Activated CD8-positive, alpha-beta T cell treated with anti-CD3 and anti-CD28 coated beads, Interleukin-2, amount 10 ng/mL, durations not matched to agents 7 days and 5 days (primary cell): ENCODE measurements at regions not wholly inside any gene's neighbourhood (a gene's known extent, or its start where the extent isn't known, plus 50 kb on each side); places are given as distances from the start of the nearest gene placed in this dataset.
A peak's percentile ranks its signal among the peaks of the same experiment; 100 is the strongest.

Experiments used
- ATAC-seq: fragments of 150-1000 bp; cut with Tn5 transposase; one replicate; pipeline ENCODE4 v1.10.0; 2021; ENCODE audit warnings: moderate library complexity
- CTCF ChIA-PET: fragments of 350-600 bp; sonication (Branson Sonifier 250); formaldehyde crosslinking; loops from one replicate; lab custom pipeline; 2021; ENCODE audit warnings: antibody characterized with exemption; lab: Charles Lee
- POLR2A ChIA-PET: fragments of 350-600 bp; sonication (Branson Sonifier 250); formaldehyde crosslinking; loops from one replicate; lab custom pipeline; 2021; ENCODE audit warnings: antibody characterized with exemption; lab: Charles Lee
- DNase-seq: peaks from one replicate; pipeline ENCODE4 v3.0.0-alpha.2; 2020
- H3K27ac Mint-ChIP-seq: one replicate; pipeline ENCODE4 v1.8.0; 2021; ENCODE audit warnings: mild to moderate bottlenecking, mixed read lengths
- H3K27me3 Mint-ChIP-seq: one replicate; pipeline ENCODE4 v1.8.0; 2021; ENCODE audit warnings: low read depth, mixed read lengths
- H3K36me3 Mint-ChIP-seq: one replicate; pipeline ENCODE4 v1.8.0; 2021; ENCODE audit warnings: low read depth, mixed read lengths
- H3K4me1 Mint-ChIP-seq: one replicate; pipeline ENCODE4 v1.8.0; 2021; ENCODE audit warnings: low read depth, mixed read lengths
- H3K4me3 Mint-ChIP-seq: one replicate; pipeline ENCODE4 v1.8.0; 2021; ENCODE audit warnings: mild to moderate bottlenecking, mixed read lengths
- H3K9me3 Mint-ChIP-seq: one replicate; pipeline ENCODE4 v1.8.0; 2022; ENCODE audit warnings: mixed read lengths; ENCODE audit not compliant: insufficient read depth

- ATAC-seq (no peak), DNase-seq (no peak)
- no peaks in the 10 kb centered on the region for H3K9me3 Mint-ChIP-seq
- CTCF ChIA-PET, result interaction anchor here (1.4 to 1.8 kb wide), 2 partner anchors 37 to 73 kb away, joined by 4 to 9 read pairs; no protein-coding TSS in a partner anchor
- H3K27me3 Mint-ChIP-seq, result peaks cover 10% of the 10 kb centered on the region
- POLR2A ChIA-PET, result no interaction called here
- no peak overlapping the region for H3K27ac Mint-ChIP-seq
- H3K36me3 Mint-ChIP-seq, result no peaks in the 10 kb centered on the region
- H3K4me1 Mint-ChIP-seq, result peaks cover 2% of the 10 kb centered on the region
- H3K4me3 Mint-ChIP-seq, result no peak overlapping the region
Observed at GRCh38 chr15:57824186-57824585, 117.7 kb downstream of the POLR2M start.

GRCh38 chr15:57827021-57827420, 120.5 kb downstream of the POLR2M start:
- ATAC-seq (no peak), DNase-seq (no peak)
- ChIA-PET CTCF (no interaction called here), POLR2A (no interaction called here)
- Mint-ChIP-seq H3K4me3 (no peak overlapping the region), H3K9me3 (no peaks in the 10 kb centered on the region), H3K36me3 (no peaks in the 10 kb centered on the region), H3K27me3 (peaks cover 4% of the 10 kb centered on the region), H3K27ac (no peak overlapping the region), H3K4me1 (peaks cover 2% of the 10 kb centered on the region)

- Mint-ChIP-seq H3K27me3 (peaks cover 7% of the 10 kb centered on the region), H3K4me3 (no peak overlapping the region), H3K9me3 (no peaks in the 10 kb centered on the region), H3K4me1 (peaks cover 2% of the 10 kb centered on the region), H3K36me3 (no peaks in the 10 kb centered on the region), H3K27ac (no peak overlapping the region)
- POLR2A ChIA-PET, result no interaction called here
- CTCF ChIA-PET, result no interaction called here
- ATAC-seq (no peak), DNase-seq (no peak)
Observed at GRCh38 chr15:57827971-57828370, 121.5 kb downstream of the POLR2M start.

- Mint-ChIP-seq H3K4me3 (no peak overlapping the region), H3K27ac (no peak overlapping the region), H3K4me1 (no peaks in the 10 kb centered on the region), H3K9me3 (peaks cover 4% of the 10 kb centered on the region), H3K27me3 (peaks cover 14% of the 10 kb centered on the region), H3K36me3 (no peaks in the 10 kb centered on the region)
- ATAC-seq (no peak), DNase-seq (no peak)
- POLR2A ChIA-PET, result no interaction called here
- CTCF ChIA-PET, result interaction anchor here (1.2 kb wide), 1 partner anchor 28 kb away, joined by 4 read pairs; no protein-coding TSS in a partner anchor
Observed at GRCh38 chr15:57832183-57832582, 125.7 kb downstream of the POLR2M start.

- Mint-ChIP-seq H3K36me3 (no peaks in the 10 kb centered on the region), H3K27ac (no peak overlapping the region), H3K4me3 (no peak overlapping the region), H3K4me1 (no peaks in the 10 kb centered on the region), H3K27me3 (peaks cover 17% of the 10 kb centered on the region), H3K9me3 (peaks cover 4% of the 10 kb centered on the region)
- ATAC-seq (no peak), DNase-seq (no peak)
- CTCF ChIA-PET, result no interaction called here
- POLR2A ChIA-PET, result no interaction called here
Observed at GRCh38 chr15:57835119-57835518, 128.6 kb downstream of the POLR2M start.

- no peaks in the 10 kb centered on the region for H3K9me3 Mint-ChIP-seq
- H3K27ac Mint-ChIP-seq, result no peak overlapping the region
- no peaks in the 10 kb centered on the region for H3K4me1 Mint-ChIP-seq
- no peaks in the 10 kb centered on the region for H3K36me3 Mint-ChIP-seq
- H3K4me3 Mint-ChIP-seq, result no peak overlapping the region
- POLR2A ChIA-PET, result no interaction called here
- ATAC-seq (no peak), DNase-seq (no peak)
- CTCF ChIA-PET, result interaction anchor here (2.4 to 2.7 kb wide), 2 partner anchors 11 to 98 kb away, joined by 8 to 16 read pairs; no protein-coding TSS in a partner anchor
- H3K27me3 Mint-ChIP-seq, result peaks cover 11% of the 10 kb centered on the region
Observed at GRCh38 chr15:57849317-57849716, 142.8 kb downstream of the POLR2M start.

- no peak overlapping the region for H3K4me3 Mint-ChIP-seq
- peaks cover 23% of the 10 kb centered on the region for H3K27me3 Mint-ChIP-seq
- no peak for ATAC-seq
- H3K9me3 Mint-ChIP-seq, result no peaks in the 10 kb centered on the region
- no peaks in the 10 kb centered on the region for H3K36me3 Mint-ChIP-seq
- ChIA-PET CTCF (no interaction called here), POLR2A (no interaction called here)
- no peak overlapping the region for H3K27ac Mint-ChIP-seq
- no peaks in the 10 kb centered on the region for H3K4me1 Mint-ChIP-seq
- DNase-seq, result no peak
Observed at GRCh38 chr15:57854531-57854930, 148.0 kb downstream of the POLR2M start.

GRCh38 chr15:57857871-57858270, 151.4 kb downstream of the POLR2M start:
- no peaks in the 10 kb centered on the region for H3K9me3 Mint-ChIP-seq
- DNase-seq (no peak), ATAC-seq (no peak)
- no peaks in the 10 kb centered on the region for H3K4me1 Mint-ChIP-seq
- CTCF ChIA-PET, result interaction anchor here (1.2 to 9.9 kb wide), 3 partner anchors 108 to 297 kb away, joined by 3 to 210 read pairs (median 33); no protein-coding TSS in a partner anchor
- no peak overlapping the region for H3K4me3 Mint-ChIP-seq
- H3K36me3 Mint-ChIP-seq, result no peaks in the 10 kb centered on the region
- H3K27me3 Mint-ChIP-seq, result peaks cover 36% of the 10 kb centered on the region
- POLR2A ChIA-PET, result no interaction called here
- H3K27ac Mint-ChIP-seq, result no peak overlapping the region

GRCh38 chr15:57859130-57859685, 152.7 kb downstream of the POLR2M start:
- H3K4me3 Mint-ChIP-seq, result no peak overlapping the region
- DNase-seq (no peak), ATAC-seq (no peak)
- H3K4me1 Mint-ChIP-seq, result no peaks in the 10 kb centered on the region
- H3K27ac Mint-ChIP-seq, result no peak overlapping the region
- ChIA-PET CTCF (interaction anchor here (0.7 to 9.9 kb wide), 19 partner anchors 10 to 298 kb away, joined by 3 to 210 read pairs (median 9); no protein-coding TSS in a partner anchor), POLR2A (interaction anchor here (0.6 to 0.7 kb wide), 2 partner anchors 24 to 1148 kb away, joined by 5 read pairs; no protein-coding TSS in a partner anchor)
- peaks cover 35% of the 10 kb centered on the region for H3K27me3 Mint-ChIP-seq
- no peaks in the 10 kb centered on the region for H3K36me3 Mint-ChIP-seq
- H3K9me3 Mint-ChIP-seq, result no peaks in the 10 kb centered on the region

GRCh38 chr15:57861034-57861638, 154.6 kb downstream of the POLR2M start:
- CTCF ChIA-PET, result interaction anchor here (0.6 to 9.9 kb wide), 38 partner anchors 9 to 323 kb away, joined by 3 to 210 read pairs (median 6); partner anchors contain the start of gene POLR2M
- no peak overlapping the region for H3K4me3 Mint-ChIP-seq
- H3K9me3 Mint-ChIP-seq, result no peaks in the 10 kb centered on the region
- H3K4me1 Mint-ChIP-seq, result no peaks in the 10 kb centered on the region
- DNase-seq (peak; percentile 61), ATAC-seq (no peak)
- no peak overlapping the region for H3K27ac Mint-ChIP-seq
- H3K36me3 Mint-ChIP-seq, result no peaks in the 10 kb centered on the region
- peaks cover 33% of the 10 kb centered on the region for H3K27me3 Mint-ChIP-seq
- POLR2A ChIA-PET, result interaction anchor here (1.0 kb wide), 1 partner anchor 154 kb away, joined by 3 read pairs; the partner anchor contains the start of gene POLR2M

- CTCF ChIA-PET, result interaction anchor here (0.7 to 9.9 kb wide), 28 partner anchors 9 to 499 kb away, joined by 3 to 210 read pairs (median 8); no protein-coding TSS in a partner anchor
- H3K27me3 Mint-ChIP-seq, result peaks cover 33% of the 10 kb centered on the region
- ATAC-seq, result no peak
Observed at GRCh38 chr15:57861815-57862586, 155.5 kb downstream of the POLR2M start.

More at GRCh38 chr15:57861815-57862586, 155.5 kb downstream of the POLR2M start:
- no peak for DNase-seq
- POLR2A ChIA-PET, result no interaction called here
- Mint-ChIP-seq H3K4me3 (no peak overlapping the region), H3K27ac (no peak overlapping the region), H3K36me3 (no peaks in the 10 kb centered on the region), H3K4me1 (no peaks in the 10 kb centered on the region), H3K9me3 (no peaks in the 10 kb centered on the region)
